Activated CD4-positive, alpha-beta T cell treated with anti-CD3 and anti-CD28 coated beads for 48 hours (primary cell): ENCODE measurements at regions not wholly inside any gene's neighbourhood (a gene's known extent, or its start where the extent isn't known, plus 50 kb on each side); places are given as distances from the start of the nearest gene placed in this dataset.
A peak's percentile ranks its signal among the peaks of the same experiment; 100 is the strongest.

Experiments
- DNase-seq: peaks from one replicate; pipeline ENCODE4 v3.0.0-alpha.2; 2020

GRCh38 chr21:35893156-35893555, 167.2 kb downstream of the SETD4 start:
- no peak for DNase-seq

- DNase-seq = no peak
Measured at GRCh38 chr21:35886887-35887286, 173.4 kb downstream of the SETD4 start.

- DNase-seq = no peak
Measured at GRCh38 chr21:35885942-35886541, 174.3 kb downstream of the SETD4 start.

- no peak for DNase-seq
Measured at GRCh38 chr21:35882791-35883240, 177.5 kb downstream of the SETD4 start.

GRCh38 chr21:35873441-35873840, 186.9 kb downstream of the SETD4 start:
- DNase-seq = no peak

GRCh38 chr21:35871906-35872305, 188.4 kb downstream of the SETD4 start:
- DNase-seq = no peak

GRCh38 chr21:35868869-35869223, 191.5 kb downstream of the SETD4 start:
- no peak for DNase-seq

- no peak for DNase-seq
Measured at GRCh38 chr21:35868005-35868868, 192.1 kb downstream of the SETD4 start.

GRCh38 chr21:35864039-35864438, 196.3 kb downstream of the SETD4 start:
- no peak for DNase-seq

GRCh38 chr21:35862969-35863368, 197.4 kb downstream of the SETD4 start:
- no peak for DNase-seq

- DNase-seq = no peak
Measured at GRCh38 chr21:35861661-35862060, 198.7 kb downstream of the SETD4 start.

GRCh38 chr21:35860189-35860869, 200.0 kb downstream of the SETD4 start:
- DNase-seq = no peak

GRCh38 chr21:35859677-35860076, 200.6 kb downstream of the SETD4 start:
- DNase-seq = no peak

- DNase-seq = no peak
Measured at GRCh38 chr21:35857095-35857494, 203.2 kb downstream of the SETD4 start.

GRCh38 chr21:35855484-35855883, 204.8 kb downstream of the SETD4 start:
- DNase-seq = no peak

- DNase-seq = no peak
Measured at GRCh38 chr21:35854281-35854680, 206.0 kb downstream of the SETD4 start.

GRCh38 chr21:35853321-35854239, 206.7 kb downstream of the SETD4 start:
- DNase-seq = no peak

- no peak for DNase-seq
Measured at GRCh38 chr21:35852820-35853219, 207.5 kb downstream of the SETD4 start.

GRCh38 chr21:35850542-35851103, 209.7 kb downstream of the SETD4 start:
- DNase-seq = peak; percentile 5

- no peak for DNase-seq
Measured at GRCh38 chr21:35850029-35850428, 210.3 kb downstream of the SETD4 start.

- DNase-seq = no peak
Measured at GRCh38 chr21:35849144-35849543, 211.2 kb downstream of the SETD4 start.

GRCh38 chr21:35843911-35844667, 216.2 kb downstream of the SETD4 start:
- DNase-seq = no peak
